ENCODE measurements at regions not wholly inside any gene's neighbourhood (a gene's known extent, or its start where the extent isn't known, plus 50 kb on each side); places are given as distances from the start of the nearest gene placed in this dataset.
A peak's percentile ranks its signal among the peaks of the same experiment; 100 is the strongest.

DNA sequence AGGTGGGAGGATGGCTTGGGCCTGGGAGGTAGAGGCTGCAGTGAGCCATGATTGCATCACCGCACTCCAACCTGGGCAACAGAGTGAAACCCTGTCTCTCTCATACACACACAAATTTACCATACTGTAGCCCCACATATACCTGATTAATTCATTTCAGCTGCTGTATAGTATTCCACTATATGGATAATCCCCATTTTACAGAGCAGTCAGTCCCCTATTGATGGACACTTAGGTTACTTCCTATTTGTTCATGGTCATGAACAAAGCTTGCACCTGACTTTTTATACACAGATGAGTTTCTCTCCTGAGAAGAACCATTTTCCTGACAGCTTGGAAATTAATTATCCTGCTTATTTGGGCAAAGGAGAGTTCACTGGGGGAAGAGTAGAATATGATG is 59.2 kb downstream of the EMX2 start:
- Mint-ChIP-seq H3K4me1 (ENCODE audit: low read depth) (no peaks in the 10 kb centered on the region), H3K36me3 (ENCODE audit: low read depth) (no peaks in the 10 kb centered on the region), H3K9me3 (ENCODE audit: low read depth) (no peaks in the 10 kb centered on the region), H3K27me3 (ENCODE audit: low read depth) (peaks cover 45% of the 10 kb centered on the region), H3K27ac (ENCODE audit: unreplicated experiment) (no peak overlapping the region), H3K4me3 (ENCODE audit: unreplicated experiment) (no peak overlapping the region)
- no peak for TF ChIP-seq CTCF (IDR thresholded peaks at IDR 0.05)
- no peak for DNase-seq (ENCODE audit: low spot score)

- DNase-seq (ENCODE audit: low spot score) = no peak
- no peak overlapping the region for H3K4me3 Mint-ChIP-seq (ENCODE audit: unreplicated experiment)
- H3K27ac Mint-ChIP-seq (ENCODE audit: unreplicated experiment) = no peak overlapping the region
- H3K9me3 Mint-ChIP-seq (ENCODE audit: low read depth) = no peaks in the 10 kb centered on the region
- peaks cover 45% of the 10 kb centered on the region for H3K27me3 Mint-ChIP-seq (ENCODE audit: low read depth)
- TF ChIP-seq CTCF (IDR thresholded peaks at IDR 0.05) = no peak
- H3K36me3 Mint-ChIP-seq (ENCODE audit: low read depth) = no peaks in the 10 kb centered on the region
- H3K4me1 Mint-ChIP-seq (ENCODE audit: low read depth) = no peaks in the 10 kb centered on the region
Measured at GRCh38 chr10:117603081-117603480, 60.5 kb downstream of the EMX2 start.

DNA sequence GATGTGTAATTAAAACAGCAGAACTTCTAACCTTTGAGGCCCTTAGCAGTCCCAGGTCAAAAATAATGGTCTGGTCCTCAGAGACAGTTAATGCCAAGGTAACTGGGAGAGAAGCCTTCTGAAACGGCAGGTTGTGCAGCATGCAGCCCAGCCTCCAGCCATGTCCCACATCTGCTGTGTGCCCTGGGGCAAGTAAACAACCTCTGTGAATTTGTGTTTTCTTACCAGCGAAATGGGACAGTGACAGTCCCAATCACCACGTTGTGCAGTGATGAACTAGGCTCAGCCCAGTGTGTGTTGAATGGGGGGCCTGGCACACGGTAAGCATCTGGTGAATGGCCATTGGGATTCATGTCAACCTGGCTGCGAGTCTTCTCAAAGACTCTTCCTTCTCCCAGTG is 61.2 kb downstream of the EMX2 start:
- H3K4me3 Mint-ChIP-seq (ENCODE audit: unreplicated experiment) = no peak overlapping the region
- H3K27ac Mint-ChIP-seq (ENCODE audit: unreplicated experiment) = no peak overlapping the region
- H3K4me1 Mint-ChIP-seq (ENCODE audit: low read depth) = peaks cover 3% of the 10 kb centered on the region
- no peaks in the 10 kb centered on the region for H3K9me3 Mint-ChIP-seq (ENCODE audit: low read depth)
- peaks cover 41% of the 10 kb centered on the region for H3K27me3 Mint-ChIP-seq (ENCODE audit: low read depth)
- no peak for DNase-seq (ENCODE audit: low spot score)
- no peaks in the 10 kb centered on the region for H3K36me3 Mint-ChIP-seq (ENCODE audit: low read depth)
- TF ChIP-seq CTCF (IDR thresholded peaks at IDR 0.05) = no peak

DNA sequence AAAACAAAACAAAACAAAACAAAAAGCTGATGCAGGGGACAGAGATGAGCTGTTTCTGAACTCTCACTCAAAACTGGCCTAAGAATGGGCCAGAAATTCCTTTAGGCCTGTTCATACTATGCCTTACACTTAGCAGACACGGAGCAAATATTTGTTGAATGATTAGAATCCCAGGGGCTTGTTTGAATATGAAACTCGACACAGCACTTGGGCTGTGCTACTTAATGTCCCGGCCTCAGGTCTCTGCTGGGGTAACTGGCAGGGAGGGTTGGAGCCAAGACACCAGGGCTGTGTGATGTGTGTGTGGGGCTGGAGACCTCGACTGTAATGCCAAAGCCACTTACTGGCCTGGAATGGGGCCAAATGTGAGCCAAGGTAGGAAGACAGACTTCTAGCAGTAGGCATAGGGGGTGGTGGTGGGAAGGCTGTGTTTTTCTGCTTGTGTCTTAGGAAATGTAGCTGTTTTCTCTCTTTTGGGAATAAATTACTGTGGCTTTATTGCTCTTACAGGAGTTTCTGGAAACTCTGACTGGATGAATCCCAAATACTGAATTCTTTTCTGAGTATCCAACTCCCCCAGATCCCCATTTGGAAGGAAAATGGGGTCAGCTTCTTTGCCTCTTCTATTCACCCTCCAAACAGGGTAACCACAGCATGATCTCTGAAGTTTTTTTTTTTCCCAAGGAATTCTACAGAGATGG is 66.7 kb downstream of the EMX2 start:
- H3K4me3 Mint-ChIP-seq (ENCODE audit: unreplicated experiment) = no peak overlapping the region
- H3K9me3 Mint-ChIP-seq (ENCODE audit: low read depth) = no peaks in the 10 kb centered on the region
- H3K36me3 Mint-ChIP-seq (ENCODE audit: low read depth) = no peaks in the 10 kb centered on the region
- no peak for TF ChIP-seq CTCF (IDR thresholded peaks at IDR 0.05)
- H3K4me1 Mint-ChIP-seq (ENCODE audit: low read depth) = peaks cover 21% of the 10 kb centered on the region
- peaks cover 18% of the 10 kb centered on the region for H3K27me3 Mint-ChIP-seq (ENCODE audit: low read depth)
- DNase-seq (ENCODE audit: low spot score) = no peak
- peak overlapping the region; percentile 96 for H3K27ac Mint-ChIP-seq (ENCODE audit: unreplicated experiment)

GRCh38 chr10:117609796-117610170 is 67.2 kb downstream of the EMX2 start:
- Mint-ChIP-seq H3K4me1 (ENCODE audit: low read depth) (peaks cover 21% of the 10 kb centered on the region), H3K4me3 (ENCODE audit: unreplicated experiment) (no peak overlapping the region), H3K27ac (ENCODE audit: unreplicated experiment) (peak overlapping the region; percentile 96), H3K36me3 (ENCODE audit: low read depth) (no peaks in the 10 kb centered on the region), H3K9me3 (ENCODE audit: low read depth) (no peaks in the 10 kb centered on the region), H3K27me3 (ENCODE audit: low read depth) (peaks cover 13% of the 10 kb centered on the region)
- no peak for DNase-seq (ENCODE audit: low spot score)
- TF ChIP-seq CTCF (IDR thresholded peaks at IDR 0.05) = no peak
